Esophagus muscularis mucosa (tissue), 4 donors: ENCODE measurements at regions not wholly inside any gene's neighbourhood (a gene's known extent, or its start where the extent isn't known, plus 50 kb on each side); places are given as distances from the start of the nearest gene placed in this dataset.

ENCODE experiments used
- DNase-seq: peaks from one replicate; pipeline ENCODE4 v3.0.0-alpha.2; 2017; ENCODE audit errors: extremely low spot score
- H3K27ac ChIP-seq, 4 donors: fragments of 200-600 bp; sonication (generic); replicated peaks in 1 of 4; 1 replicate in 3 of 4; 2 replicates in 1 of 4; pipeline ENCODE4 v1.5.1; 2016 to 2019; ENCODE audit warnings: mild to moderate bottlenecking in 1 of 4
- H3K27me3 ChIP-seq, 4 donors: fragments of 200-600 bp; sonication (generic); one replicate each; pipeline versions ENCODE4 v1.5.1 to v1.6.0; 2016 to 2019
- H3K36me3 ChIP-seq, 4 donors: fragments of 200-600 bp; sonication (generic); one replicate each; pipeline ENCODE4 v1.5.1; 2016 to 2019
- H3K4me1 ChIP-seq, 4 donors: fragments of 200-600 bp; sonication (generic); one replicate each; pipeline ENCODE4 v1.5.1; 2016 to 2019
- H3K4me3 ChIP-seq, 4 donors: fragments of 200-600 bp; sonication (generic); 1 replicate in 2 of 4; 2 replicates in 2 of 4; pipeline ENCODE4 v1.5.1; 2016 to 2019; ENCODE audit warnings: mild to moderate bottlenecking in 4 of 4, moderate library complexity in 1 of 4
- H3K9me3 ChIP-seq, 4 donors: fragments of 200-600 bp; sonication (generic); 1 replicate in 3 of 4; 2 replicates in 1 of 4; pipeline ENCODE4 v1.5.1; 2016 to 2019
- EP300 ChIP-seq: sonication (generic); formaldehyde crosslinking; IDR thresholded peaks from one replicate; pipeline ENCODE4 v1.6.1; 2017; ENCODE audit warnings: antibody characterized with exemption
- POLR2A ChIP-seq: fragments of 450-650 bp; IDR thresholded peaks from one replicate; pipeline ENCODE4 v1.6.1; 2017; ENCODE audit warnings: antibody characterized with exemption, moderate library complexity, mild to moderate bottlenecking, low read depth
- POLR2AphosphoS5 ChIP-seq, 2 donors: sonication (generic); formaldehyde crosslinking; IDR thresholded peaks; one replicate each; pipeline ENCODE4 v1.6.1; 2017; ENCODE audit warnings: antibody characterized with exemption in 2 of 2
- WGBS: methylation state at CpG from one replicate; pipeline ENCODE4 v1.1.5; 2018; 5-methylcytosine and 5-hydroxymethylcytosine counted together
- intact Hi-C: fragments of 100-400 bp; cut with DNase I; formaldehyde crosslinking; loops from one replicate; pipeline ENCODE4 v1.15.1; 2023
- TF ChIP-seq, protein P1 (sequence below), 3 experiments: fragments of 200-600 bp in 2 of 3; fragments of 450-650 bp in 1 of 3; sonication (generic) in 2 of 3; IDR thresholded peaks; one replicate each; pipeline ENCODE4 v1.5.1; 2017 to 2019; ENCODE audit warnings: antibody characterized with exemption in 3 of 3, mild to moderate bottlenecking in 2 of 3, moderate library complexity in 1 of 3

DNA sequence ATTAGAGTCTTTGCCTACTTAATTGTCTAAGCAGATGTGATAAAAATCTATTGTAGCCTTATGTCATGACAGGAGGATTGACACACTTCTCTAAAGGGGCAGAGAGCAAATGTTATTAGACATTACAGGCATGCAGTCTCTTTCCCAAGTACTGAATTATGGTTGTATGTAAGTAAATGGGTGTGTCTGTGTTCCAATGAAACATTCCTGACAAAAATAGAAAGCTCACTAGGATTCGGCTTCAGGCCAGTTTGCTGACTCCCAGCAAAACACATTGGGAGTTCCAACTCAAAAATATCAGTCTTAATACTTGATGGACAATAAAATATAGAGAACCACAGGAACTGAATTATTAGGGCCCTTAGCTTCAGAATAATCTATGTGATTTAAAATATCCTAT is 1480.4 kb downstream of the FAM181B start:
- intact Hi-C loops = no loop called here
- TF ChIP-seq EP300 (no peak), POLR2A (no peak), POLR2AphosphoS5 (IDR thresholded peaks at IDR 0.05) (no peak)
- TF ChIP-seq, protein P1, sequence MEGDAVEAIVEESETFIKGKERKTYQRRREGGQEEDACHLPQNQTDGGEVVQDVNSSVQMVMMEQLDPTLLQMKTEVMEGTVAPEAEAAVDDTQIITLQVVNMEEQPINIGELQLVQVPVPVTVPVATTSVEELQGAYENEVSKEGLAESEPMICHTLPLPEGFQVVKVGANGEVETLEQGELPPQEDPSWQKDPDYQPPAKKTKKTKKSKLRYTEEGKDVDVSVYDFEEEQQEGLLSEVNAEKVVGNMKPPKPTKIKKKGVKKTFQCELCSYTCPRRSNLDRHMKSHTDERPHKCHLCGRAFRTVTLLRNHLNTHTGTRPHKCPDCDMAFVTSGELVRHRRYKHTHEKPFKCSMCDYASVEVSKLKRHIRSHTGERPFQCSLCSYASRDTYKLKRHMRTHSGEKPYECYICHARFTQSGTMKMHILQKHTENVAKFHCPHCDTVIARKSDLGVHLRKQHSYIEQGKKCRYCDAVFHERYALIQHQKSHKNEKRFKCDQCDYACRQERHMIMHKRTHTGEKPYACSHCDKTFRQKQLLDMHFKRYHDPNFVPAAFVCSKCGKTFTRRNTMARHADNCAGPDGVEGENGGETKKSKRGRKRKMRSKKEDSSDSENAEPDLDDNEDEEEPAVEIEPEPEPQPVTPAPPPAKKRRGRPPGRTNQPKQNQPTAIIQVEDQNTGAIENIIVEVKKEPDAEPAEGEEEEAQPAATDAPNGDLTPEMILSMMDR (IDR thresholded peaks at IDR 0.05) = no peak
- Histone ChIP-seq H3K27ac (no peak overlapping the region), H3K9me3 (no peaks in the 10 kb centered on the region), H3K27me3 (no peaks in the 10 kb centered on the region), H3K36me3 (no peaks in the 10 kb centered on the region), H3K4me3 (no peak overlapping the region), H3K4me1 (no peaks in the 10 kb centered on the region)
- WGBS = 57% methylated on average over 1 of the region's 1 CpG
- DNase-seq = no peak

DNA sequence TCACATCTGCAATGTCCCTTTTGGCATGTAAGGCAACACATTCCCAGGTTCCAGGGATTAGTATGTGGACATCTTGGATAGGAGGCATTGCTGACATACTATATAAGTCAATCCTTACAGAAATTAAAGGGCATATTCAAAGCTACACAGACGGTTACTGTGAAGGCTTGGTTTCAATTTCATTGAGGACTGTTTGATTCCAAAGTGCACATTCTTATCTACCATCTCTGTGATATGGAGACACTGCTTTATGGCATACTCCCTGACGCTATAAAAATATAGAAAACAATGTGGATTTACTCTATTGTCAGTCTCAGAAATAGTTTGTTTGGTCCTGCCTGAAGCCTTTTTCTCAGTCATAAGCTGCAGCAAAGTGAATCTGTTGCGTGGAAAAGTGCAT is 1486.7 kb downstream of the FAM181B start:
- H3K4me1 ChIP-seq = no peaks in the 10 kb centered on the region
- DNase-seq = no peak
- H3K36me3 ChIP-seq = no peaks in the 10 kb centered on the region
- TF ChIP-seq POLR2AphosphoS5 (IDR thresholded peaks at IDR 0.05) = no peak
- TF ChIP-seq POLR2A = no peak
- TF ChIP-seq, protein P1 (IDR thresholded peaks at IDR 0.05) = no peak
- TF ChIP-seq EP300 = no peak
- H3K4me3 ChIP-seq = no peak overlapping the region
- H3K9me3 ChIP-seq = no peaks in the 10 kb centered on the region
- 74% methylated on average over 3 of the region's 3 CpGs for WGBS
- no peaks in the 10 kb centered on the region for H3K27me3 ChIP-seq
- no peak overlapping the region for H3K27ac ChIP-seq
- intact Hi-C loops = no loop called here

DNA sequence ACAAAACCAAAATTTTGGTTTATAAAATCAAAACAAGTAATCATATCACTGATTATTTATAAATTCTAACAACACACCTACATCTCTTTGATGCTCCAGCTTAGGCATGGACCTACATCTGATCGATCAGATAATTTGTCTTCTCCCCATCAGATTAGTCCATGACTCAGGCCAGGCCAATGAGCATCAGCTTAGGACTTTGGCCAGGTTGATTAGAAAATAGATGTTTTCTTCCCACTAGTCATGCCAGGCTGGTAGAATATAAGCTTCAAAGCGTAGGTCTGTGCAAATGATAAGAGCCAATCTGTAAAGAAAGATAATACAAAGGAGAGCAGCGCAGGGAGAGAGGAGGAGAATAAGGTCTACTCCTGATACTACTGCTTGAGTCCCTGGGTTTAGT is 1487.9 kb downstream of the FAM181B start:
- no peaks in the 10 kb centered on the region for H3K27me3 ChIP-seq
- no peak for DNase-seq
- WGBS = 86% methylated on average over 3 of the region's 3 CpGs
- H3K9me3 ChIP-seq = no peaks in the 10 kb centered on the region
- TF ChIP-seq POLR2A = no peak
- no peak for TF ChIP-seq POLR2AphosphoS5 (IDR thresholded peaks at IDR 0.05)
- no peak for TF ChIP-seq EP300
- TF ChIP-seq, protein P1 (IDR thresholded peaks at IDR 0.05) = no peak
- no peaks in the 10 kb centered on the region for H3K36me3 ChIP-seq
- no peak overlapping the region for H3K27ac ChIP-seq
- no peak overlapping the region for H3K4me3 ChIP-seq
- intact Hi-C loops = no loop called here
- no peaks in the 10 kb centered on the region for H3K4me1 ChIP-seq

DNA sequence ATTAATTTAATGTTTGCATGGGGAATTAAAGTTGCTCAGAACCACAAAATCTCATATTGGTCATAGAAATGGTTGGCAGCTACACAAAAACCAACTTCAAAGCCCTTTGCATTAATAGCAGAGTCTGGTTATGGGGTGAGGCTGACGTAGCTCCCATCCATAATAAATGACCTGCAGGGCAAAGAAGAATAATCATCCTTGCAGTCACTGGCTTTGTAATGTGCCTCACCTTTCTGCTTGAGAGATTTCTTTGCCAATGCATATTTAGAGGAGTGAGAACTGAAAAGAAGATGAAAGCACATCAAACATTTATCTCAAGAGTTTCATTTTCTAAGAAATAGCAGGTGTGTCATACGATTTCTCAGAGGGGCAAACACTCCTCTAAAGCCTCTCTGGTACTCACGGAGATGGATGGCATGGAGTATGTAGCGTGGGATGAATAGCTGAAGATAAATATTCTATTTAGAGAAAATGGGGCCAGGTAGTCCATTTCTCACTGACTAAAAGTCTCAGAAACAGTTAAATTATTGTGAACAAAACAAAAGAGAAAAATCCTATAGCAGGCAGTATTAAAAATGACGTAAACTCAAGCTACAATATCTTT is 1491.9 kb downstream of the FAM181B start:
- WGBS = 48% methylated on average over 5 of the region's 5 CpGs

More for the DNA sequence above, 1491.9 kb downstream of the FAM181B start:
- Histone ChIP-seq H3K27ac (no peak overlapping the region), H3K4me3 (no peak overlapping the region), H3K36me3 (no peaks in the 10 kb centered on the region), H3K4me1 (peaks cover 0 to 2% (median 0%) of the 10 kb centered on the region in 4 donors), H3K9me3 (no peaks in the 10 kb centered on the region), H3K27me3 (peaks cover 0 to 9% (median 0%) of the 10 kb centered on the region in 4 donors)
- TF ChIP-seq POLR2A = no peak
- TF ChIP-seq POLR2AphosphoS5 (IDR thresholded peaks at IDR 0.05) = no peak
- TF ChIP-seq, protein P1 (IDR thresholded peaks at IDR 0.05) = no peak
- TF ChIP-seq EP300 = no peak
- intact Hi-C loops = no loop called here
- DNase-seq = no peak
